ENCODE measurements at regions not wholly inside any gene's neighbourhood (a gene's known extent, or its start where the extent isn't known, plus 50 kb on each side); places are given as distances from the start of the nearest gene placed in this dataset.

DNA sequence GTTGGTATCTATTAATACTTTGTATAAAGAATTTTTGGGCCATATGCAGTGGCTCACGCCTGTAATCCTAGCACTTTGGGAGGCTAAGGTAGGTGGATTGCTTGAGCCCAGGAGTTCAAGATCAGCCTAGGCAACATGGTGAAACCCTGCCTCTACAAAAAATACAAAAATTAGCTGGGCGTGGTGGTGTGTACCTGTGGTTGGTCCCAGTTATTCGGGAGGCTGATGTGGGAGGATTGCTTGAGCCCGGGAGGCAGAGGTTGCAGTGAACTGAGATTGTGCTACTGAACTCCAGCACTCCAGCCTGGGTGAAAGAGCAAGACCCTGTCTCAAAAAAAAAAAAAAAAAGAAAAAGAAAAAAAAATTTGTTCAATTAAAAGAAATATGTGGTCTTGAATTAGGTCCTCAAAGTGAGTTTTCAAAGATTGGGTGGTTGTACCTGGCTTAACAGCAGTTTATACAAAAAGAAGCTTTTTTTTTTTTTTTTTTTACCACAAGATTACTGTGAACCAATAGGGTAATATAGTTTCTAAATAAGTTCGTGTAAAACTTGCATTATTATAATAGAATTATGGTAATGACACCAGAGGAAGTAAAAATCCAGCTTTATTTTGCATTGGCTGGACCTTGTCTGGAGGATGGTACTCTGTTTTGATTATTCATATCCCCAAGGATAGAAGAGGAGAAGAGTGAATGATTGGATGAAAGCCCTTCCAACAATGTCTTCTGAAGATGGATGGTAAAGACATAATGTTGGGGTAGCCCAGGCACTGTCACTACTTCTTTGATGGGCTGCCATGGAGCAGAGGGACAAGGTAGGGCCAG lies 210.3 kb downstream of the MYCN start:
- DNase-seq (ENCODE audit: extremely low read depth in 1 of 2, low read depth in 1 of 2) = no peak

DNA sequence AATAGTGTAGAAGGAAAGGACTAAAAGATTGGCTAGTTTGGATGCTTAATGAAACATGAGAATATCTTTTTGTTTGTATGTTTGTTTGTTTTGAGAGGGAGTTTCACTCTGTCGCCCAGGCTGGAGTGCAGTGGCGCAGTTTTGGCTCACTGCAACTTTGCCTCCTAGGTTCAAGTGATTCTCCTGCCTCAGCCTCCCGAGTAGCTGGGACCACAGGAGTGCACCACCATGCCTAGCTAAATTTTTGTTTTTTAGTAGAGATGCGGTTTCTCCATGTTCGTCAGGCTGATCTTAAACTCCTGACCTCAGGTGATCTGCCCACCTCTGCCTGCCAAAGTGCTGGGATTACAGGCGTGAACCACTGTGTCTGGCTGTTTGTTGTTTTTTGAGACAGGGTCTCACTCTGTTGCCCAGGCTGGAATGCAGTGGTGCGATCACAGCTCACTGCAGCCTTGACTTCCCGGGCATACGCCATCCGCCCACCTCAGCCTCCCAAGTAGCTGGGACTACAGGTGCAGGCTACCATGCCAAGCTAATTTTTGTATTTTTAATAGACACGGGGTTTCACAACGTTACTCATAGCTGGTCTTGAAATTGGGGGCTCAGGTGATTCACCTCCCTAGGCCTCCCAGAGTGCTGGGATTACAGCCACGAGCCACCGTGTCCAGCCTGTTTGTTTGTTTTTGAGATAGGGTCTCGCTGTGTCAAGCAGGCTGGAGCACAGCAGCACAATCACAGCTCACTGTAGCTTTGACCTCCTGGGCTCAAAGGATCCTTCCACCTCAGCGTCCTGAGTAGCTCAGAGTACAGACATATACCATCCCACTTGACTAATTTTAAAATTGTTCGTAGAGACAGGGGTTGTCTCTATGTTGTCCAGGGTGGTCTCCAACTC lies 209.2 kb downstream of the MYCN start:
- DNase-seq (ENCODE audit: extremely low read depth in 1 of 2, low read depth in 1 of 2) = no peak

DNA sequence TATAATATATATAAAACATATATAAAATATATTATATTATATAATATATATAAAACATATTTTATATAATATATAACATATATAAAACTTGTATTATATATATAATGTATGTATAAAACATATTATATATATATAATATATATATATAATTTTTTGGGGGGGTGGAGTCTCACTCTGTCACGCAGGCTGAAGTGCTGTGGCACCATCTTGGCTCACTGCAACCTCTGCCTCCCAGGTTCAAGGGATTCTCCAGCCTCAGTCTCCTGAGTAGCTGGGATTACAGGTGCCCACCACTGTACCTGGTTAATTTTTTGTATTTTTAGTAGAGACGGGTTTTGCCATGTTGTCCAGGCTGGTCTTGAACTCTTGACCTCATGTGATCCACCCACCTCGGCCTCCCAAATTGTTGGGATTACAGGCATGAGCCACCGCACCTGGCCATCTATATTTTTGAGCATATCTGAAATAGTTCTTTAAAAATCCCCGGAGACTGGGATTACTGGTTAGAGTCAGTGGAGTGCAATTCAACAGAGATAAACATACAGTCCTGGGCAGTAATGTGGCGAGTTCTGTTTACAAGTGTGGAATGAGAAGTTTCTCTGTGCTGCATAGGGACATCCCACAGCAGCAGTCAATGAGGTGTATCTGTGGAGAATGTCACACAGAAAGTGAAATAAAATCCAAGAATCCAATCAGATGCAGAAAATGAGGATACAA lies 208.4 kb downstream of the MYCN start:
- DNase-seq (ENCODE audit: extremely low read depth in 1 of 2, low read depth in 1 of 2) = no peak

DNA sequence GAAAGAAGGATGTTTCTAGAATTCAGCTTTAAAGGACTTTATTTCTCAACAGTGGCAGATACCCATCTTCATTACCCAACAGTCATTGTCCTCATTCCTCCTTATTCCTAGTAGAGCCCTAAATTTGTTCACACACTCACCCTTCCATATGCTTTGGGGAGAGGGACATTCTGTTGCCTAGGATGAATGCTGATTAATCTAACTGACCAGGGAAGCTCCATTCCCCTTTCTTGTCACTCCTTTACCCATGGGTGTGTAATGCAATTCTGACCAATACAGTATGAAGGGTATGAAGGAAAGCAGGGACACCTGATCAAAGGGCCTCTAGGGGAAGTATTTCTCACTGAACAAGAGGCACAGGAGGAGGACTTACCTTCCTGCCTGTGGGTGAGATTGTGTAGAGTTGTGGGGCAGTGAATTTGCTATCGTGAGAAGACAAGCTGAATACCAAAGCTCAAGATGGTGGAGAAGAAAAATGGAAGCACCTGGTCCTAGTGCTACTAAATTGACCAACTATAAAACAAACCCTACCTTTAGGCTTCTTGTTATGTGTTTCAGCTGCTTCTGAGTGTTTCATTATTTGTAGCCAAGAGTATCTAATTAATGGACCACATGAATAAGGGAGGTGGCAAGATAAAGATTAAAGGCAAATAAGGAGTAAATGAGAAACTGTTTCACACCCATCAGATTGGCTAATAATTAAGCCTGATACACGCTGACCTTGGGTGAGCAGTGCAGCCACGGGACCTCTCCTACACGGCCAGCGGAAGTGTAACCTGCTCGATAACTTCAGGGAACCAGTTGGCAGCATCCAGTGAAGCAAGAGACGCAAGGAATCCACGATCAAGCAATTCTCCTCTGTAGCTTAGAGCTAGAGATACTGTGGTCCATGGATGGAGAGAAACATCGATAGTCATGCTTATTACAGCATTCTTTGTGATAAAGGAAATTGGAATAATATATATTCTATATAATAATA lies 202.3 kb downstream of the MYCN start:
- no peak for DNase-seq (ENCODE audit: extremely low read depth in 1 of 2, low read depth in 1 of 2)

DNA sequence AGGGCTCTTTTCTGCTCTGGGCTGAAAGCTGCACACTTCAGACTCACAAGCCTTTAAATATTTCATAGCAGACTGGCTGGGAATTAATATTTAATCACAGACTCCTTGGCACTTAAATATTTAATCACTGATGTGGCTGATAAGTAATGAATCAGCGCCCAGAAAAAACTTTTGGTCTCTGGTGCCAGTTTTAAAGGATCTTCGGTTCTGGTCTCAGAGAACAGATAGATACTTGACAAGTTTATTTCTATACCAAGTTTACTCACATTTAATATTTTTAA lies 201.2 kb downstream of the MYCN start:
- DNase-seq (ENCODE audit: extremely low read depth in 1 of 2, low read depth in 1 of 2) = no peak

DNA sequence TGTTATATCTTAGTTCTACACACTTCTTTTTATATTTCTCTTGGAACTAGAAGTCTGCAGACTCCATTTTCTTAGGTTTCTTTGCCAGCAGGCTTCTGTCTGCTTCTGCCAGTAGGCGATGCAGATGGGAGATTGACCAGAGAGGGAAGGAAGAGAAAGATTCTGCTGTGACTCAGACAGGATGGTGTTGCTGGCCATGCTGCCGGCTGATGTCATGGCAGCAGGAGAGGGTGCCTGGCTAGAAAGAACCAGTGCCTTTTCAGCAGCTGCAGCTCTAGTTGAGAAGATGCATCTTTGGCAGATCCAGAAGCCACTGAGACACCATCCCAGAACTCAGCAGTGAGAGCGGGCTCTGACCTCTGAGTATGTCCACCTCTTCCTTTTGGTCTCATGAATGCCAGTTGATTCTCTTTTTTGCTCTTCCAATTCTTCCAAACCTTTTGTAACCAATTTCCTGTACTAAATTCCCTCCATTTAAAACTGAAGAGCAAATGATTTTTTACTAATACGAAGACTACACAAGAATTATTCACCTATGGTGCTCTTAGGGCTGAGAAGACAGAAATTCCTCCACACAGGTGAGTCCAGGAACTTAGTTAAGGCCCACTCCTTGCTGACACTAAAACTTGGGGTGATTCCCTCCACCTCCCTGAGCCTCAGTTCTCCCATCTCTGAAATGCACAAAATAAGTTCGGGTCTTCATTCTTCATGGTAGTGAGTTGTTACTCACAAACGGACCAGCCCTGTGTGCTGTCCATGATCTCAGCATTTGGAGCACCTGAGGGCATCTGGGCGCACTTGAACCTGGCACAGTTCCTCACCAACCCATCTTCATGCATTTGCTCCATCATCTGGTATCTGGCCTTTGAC lies 200.7 kb downstream of the MYCN start:
- no peak for DNase-seq (ENCODE audit: extremely low read depth in 1 of 2, low read depth in 1 of 2)

DNA sequence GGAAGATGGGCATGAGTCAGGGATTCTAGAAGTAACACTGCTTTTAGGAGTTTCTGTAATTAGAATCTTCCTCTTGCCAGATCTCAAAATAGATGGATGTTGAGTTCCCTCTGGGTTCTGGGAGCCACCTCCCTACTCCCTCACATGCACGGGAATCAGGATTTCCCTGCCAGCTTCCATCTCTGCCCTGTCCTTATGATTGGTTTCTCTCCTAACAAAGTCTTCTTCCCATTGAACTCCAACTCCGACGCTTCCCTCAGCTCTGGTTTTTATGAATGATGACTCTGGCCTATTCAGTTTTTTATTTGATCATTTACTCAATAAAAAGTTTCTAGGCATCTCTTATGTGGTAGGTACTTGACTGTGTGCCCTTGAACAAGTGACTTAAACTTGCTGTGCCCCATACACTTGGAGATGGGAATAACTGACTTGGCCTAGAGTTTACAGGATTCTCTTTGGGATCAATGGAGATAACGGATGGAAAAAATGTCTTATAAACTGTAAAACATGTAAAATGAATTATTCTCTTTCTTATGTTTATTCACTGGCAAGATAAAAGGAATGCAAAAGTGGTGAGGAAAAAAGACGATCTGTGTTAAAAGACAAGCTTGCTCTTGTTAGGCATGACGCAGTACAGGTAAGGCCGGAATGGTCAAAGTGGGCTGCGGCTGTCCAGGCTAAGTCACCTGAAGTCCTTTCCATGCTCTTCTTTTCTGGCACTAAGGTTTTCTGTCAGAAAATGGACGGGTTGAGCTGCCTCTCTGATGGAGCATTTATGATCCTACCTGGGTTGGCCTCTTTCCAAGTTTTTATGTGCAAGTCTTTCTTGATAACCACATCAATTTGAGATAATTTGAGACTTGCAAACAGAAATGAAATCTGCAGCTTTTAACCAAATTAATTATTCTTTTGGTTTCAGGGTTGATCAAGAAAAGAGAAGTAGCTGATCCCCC lies 199.6 kb downstream of the MYCN start:
- no peak for DNase-seq (ENCODE audit: extremely low read depth in 1 of 2, low read depth in 1 of 2)

DNA sequence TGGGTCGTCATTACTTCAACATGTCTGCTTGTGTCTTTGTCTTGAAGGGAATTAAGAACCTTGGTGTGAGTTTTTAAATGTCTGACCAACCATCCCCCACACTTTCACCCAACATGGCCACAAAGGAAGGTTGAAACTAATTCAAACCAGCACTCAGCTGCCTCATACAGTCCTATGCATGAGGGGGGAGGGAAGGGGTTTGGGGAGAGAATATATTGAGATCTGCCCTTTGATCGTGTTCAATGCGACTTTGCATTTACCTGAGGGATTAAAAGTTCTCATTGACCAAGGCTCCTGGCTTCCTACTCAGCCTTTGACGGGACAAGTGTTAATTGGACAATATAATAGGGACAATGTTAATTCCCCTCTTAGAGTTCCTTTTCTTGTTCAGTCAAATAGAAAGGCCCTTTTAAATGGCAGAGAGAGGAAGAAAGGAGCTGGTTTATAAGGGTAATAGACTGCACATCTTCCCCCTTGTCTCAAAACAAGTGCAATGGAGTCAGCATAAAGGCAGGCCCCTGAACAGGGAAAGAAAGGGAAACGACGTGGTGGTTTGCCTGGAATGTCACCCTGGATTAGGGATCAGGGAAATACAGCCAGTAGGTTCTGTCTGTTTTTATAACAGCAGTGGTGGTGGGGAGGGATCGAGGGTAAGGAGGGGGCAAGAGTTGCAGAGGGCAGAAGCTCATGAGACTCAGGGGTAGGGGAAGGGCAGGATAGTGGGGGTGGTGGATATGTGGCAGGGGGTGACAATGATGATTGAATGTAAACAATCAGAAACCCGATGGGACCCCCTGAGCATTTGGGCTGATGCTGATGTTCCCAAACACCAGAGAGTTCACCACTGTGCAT lies 198.7 kb downstream of the MYCN start:
- no peak for DNase-seq (ENCODE audit: extremely low read depth in 1 of 2, low read depth in 1 of 2)

DNA sequence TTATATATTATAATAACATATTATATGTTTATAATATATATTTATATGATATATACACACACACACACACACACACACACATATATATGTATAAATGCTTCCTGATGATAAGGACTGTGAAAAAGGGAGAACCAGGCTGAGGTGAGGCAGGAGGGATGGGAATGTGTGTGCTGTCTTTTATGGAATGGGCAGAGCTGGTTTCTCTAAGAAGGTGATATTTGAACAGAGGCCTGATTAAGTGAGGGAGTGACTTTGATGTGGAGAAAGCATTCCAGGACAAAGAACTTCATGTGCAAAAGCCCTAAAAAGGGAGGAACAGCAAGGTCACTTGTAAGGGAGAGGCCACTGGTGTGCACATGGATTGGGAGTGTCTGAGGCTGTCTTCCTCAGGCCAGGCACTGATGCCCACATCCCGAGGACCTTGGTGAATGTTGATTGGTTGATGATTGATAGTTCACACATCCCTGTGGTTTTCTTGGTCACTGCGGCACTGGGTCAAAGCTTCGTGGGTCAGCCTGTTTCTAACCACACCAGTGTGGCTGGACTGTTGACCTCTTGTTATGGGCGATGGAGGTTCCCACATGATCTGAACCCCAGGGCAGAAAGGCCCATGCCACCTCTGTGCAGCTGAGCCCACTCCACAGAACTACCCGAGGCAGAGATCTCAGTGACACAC lies 196.9 kb downstream of the MYCN start:
- DNase-seq (ENCODE audit: extremely low read depth in 1 of 2, low read depth in 1 of 2) = no peak

DNA sequence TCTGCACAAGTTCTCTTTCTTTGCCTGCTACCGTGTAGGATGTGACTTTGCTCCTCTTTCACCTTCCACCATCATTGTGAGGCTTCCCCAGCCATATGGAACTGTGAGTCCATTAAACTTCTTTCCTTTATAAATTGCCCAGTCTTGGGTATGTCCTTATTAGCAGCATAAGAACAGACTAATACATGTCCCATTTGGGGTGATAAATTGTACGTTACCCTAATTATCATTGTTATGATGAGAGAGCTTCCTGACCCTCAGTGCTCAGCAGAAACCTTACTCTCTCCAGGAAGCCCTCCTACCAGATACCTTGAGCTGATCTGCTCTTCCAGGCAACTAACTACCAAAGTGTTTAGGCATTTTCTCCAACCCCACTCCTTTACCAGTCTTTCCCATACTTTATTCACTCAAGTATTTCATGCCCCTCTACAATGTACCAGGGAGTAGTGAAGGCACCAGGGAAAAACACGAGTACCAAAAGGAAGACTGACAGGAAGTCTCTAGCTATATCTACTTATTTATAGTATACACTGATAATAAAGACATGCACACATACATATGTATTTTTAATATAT lies 196.2 kb downstream of the MYCN start:
- DNase-seq (ENCODE audit: extremely low read depth in 1 of 2, low read depth in 1 of 2) = no peak

DNA sequence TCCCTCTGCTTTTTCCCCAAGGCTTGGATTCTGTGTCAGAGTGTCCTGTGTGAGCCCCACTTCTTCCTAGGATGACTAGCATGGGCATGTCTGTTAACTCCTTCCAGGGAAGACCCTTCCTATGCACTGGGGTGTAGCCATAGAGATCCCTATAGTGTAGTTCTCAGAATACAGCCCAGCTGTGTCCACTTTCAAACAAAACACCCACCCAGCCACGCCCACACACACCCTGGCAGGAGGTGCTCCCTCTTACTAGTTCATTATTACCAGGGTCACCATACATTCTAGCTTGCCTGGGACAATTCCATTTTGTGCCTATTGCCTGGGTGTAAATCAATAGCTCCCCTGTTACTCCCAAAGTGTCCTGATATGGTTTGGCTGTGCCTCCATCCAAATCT lies 195.6 kb downstream of the MYCN start:
- no peak for DNase-seq (ENCODE audit: extremely low read depth in 1 of 2, low read depth in 1 of 2)

DNA sequence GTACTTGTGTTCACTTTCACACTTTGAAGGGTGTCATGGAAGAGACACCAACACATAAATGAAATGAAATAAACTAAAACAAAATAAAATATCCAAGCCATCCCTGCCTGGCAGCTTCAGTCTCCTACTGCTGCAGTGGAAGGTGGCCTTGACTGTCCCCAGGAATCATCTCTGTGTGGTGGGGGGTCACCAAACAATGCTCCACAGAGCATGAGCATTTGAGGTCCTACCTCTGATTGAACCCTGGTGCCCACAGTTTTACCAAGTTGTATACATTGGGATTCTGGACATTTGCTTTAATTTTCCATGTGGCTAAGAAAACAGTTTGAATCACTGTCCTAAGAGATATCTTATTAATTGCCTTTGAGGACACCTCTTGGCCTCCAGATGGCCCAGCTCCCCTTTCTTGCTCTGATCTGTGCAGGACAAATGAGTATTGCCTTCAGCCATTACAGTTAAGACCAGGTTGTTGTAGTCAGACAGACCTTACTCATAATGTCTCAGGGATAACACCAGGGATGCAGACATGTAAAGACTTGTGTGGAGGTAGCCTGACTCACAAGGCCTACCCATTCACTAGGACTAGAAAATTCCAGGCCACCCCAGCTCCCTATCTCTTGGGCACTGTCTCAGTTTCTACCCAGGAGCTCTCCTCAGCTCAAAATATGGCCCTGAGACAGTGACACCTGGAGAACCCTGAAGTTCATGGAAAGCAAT lies 195.0 kb downstream of the MYCN start:
- no peak for DNase-seq (ENCODE audit: extremely low read depth in 1 of 2, low read depth in 1 of 2)

DNA sequence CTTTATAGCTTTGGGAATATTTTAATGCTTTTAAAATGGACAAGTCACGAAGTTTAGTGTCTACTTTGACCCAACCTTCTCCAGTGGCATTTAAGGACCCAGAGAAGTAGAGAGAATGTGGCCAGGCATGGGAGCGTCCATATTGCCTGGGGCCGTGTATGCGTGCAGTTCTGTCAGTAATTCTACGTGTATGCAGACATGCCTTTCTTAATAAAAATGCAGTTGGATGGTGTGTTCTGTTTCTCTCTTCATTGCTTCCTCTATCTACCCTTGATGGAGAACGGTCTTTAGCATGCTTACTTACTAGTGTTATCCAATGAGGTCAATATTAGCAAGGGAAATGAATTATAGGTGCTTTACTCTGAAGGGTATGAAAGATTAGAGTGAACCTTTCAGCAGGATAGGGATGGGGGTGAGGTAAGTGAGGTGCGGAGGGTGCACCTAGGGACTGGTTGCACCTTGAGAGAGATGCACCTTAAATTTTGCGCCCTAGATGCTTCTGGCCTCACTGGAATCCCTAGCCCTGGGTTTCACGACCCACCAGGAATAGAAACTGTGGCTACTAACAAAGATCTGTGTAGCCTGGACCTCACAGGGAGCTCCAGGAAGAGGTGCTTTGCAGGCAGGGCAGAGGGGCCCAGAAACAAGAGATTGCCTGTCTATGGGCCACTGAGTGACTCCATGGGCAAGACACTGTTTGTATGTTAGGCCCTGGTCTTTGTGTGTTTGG lies 194.3 kb downstream of the MYCN start:
- no peak for DNase-seq (ENCODE audit: extremely low read depth in 1 of 2, low read depth in 1 of 2)

DNA sequence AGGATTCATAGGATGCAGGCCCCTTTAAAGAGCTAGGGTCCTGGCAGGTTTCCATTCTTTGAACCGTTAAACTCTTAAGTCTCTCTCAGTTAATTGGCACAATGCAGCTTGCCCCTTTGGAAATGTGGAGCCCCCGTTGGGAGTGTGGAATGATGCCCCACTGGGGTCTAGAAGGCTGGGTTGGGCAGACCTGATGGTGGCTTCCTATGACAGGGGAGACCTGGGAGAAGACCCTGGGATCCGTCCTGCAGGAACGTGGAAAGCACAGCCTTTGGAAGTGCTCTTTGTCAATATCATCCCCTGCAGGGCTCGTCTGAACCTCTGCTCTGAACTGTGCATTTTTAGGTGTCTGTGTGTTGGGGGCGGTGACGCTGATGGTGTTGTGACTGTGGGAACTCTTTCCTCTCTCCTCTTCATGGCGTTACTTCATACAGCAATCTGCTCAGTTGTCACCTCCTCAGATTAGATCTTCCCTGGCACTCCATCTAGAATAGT lies 190.6 kb downstream of the MYCN start:
- DNase-seq (ENCODE audit: extremely low read depth in 1 of 2, low read depth in 1 of 2) = no peak

DNA sequence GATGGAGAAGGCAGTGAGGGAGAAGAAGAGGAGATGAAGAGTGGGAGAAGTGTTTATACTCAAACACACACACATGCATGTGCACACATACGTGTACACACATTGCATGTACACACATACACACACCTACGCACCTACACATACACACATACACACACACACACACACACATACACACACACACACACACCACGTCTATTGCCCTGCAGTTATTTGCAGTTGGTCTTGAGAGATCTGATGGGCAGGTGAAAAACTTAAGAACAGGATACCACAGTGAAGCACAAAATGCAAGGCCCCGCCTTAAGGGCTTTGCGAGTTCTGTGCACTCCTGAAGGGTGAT lies 190.2 kb downstream of the MYCN start:
- no peak for DNase-seq (ENCODE audit: extremely low read depth in 1 of 2, low read depth in 1 of 2)
